ENCODE measurements at regions not wholly inside any gene's neighbourhood (a gene's known extent, or its start where the extent isn't known, plus 50 kb on each side); places are given as distances from the start of the nearest gene placed in this dataset.

- TF ChIP-seq, protein P1, sequence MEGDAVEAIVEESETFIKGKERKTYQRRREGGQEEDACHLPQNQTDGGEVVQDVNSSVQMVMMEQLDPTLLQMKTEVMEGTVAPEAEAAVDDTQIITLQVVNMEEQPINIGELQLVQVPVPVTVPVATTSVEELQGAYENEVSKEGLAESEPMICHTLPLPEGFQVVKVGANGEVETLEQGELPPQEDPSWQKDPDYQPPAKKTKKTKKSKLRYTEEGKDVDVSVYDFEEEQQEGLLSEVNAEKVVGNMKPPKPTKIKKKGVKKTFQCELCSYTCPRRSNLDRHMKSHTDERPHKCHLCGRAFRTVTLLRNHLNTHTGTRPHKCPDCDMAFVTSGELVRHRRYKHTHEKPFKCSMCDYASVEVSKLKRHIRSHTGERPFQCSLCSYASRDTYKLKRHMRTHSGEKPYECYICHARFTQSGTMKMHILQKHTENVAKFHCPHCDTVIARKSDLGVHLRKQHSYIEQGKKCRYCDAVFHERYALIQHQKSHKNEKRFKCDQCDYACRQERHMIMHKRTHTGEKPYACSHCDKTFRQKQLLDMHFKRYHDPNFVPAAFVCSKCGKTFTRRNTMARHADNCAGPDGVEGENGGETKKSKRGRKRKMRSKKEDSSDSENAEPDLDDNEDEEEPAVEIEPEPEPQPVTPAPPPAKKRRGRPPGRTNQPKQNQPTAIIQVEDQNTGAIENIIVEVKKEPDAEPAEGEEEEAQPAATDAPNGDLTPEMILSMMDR (IDR thresholded peaks at IDR 0.05; ENCODE audit: borderline replicate concordance, extremely low read depth, low read length, poor library complexity, severe bottlenecking) = no peak
- no peak for TF ChIP-seq EZH2 (IDR thresholded peaks at IDR 0.05; ENCODE audit: borderline replicate concordance, low read depth, low read length, severe bottlenecking)
Observed at GRCh38 chr14:101228949-101229541, 325.5 kb upstream of the RTL1 start.
